ENCODE measurements at regions not wholly inside any gene's neighbourhood (a gene's known extent, or its start where the extent isn't known, plus 50 kb on each side); places are given as distances from the start of the nearest gene placed in this dataset.
"Not testable (repeated sequence)": the region's sequence is repeated elsewhere in the genome, so short reads cannot be mapped to it uniquely, and the experiment has no call there.

- no peak for DNase-seq
Measured at GRCh38 chr10:118952493-118953295, 76.8 kb upstream of the NANOS1 start.

DNA sequence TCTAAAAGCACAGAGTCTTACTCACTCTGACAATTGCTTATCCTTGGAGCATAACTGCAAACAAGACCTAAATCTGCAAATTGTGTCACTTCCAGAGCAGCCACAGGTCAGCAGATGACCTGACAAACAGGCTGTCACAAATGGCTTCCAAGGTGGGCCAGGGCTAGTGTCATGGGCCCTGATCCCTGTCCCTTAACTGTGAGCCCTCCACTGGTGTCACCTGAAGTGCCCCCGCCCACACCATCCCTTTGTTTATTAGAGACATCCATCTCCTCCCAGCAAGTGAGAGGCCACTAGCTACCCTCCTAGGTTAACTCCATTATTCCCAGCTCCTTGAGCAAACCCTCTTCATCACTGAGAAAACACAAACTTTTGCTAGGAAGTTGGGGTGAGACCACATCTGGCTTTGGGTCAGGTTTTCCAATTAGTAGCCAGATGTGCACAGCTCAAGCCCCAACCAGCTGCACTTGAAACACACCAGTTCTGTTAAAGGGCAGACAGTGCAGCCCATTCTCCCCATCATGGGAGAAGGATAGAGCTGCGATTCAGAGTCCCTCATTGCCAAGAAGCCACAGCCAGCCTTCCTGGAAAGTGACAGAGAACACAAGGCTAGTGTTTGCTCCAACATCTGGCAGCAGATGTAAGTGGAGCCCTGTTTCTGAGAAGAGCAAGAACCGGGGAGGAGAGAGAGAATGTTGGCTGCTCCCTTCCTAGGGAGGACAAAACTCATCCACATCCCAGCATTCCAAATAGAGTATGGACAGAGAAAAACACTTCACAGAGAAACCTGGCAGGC, 75.7 kb upstream of the NANOS1 start:
- no peak for DNase-seq

DNA sequence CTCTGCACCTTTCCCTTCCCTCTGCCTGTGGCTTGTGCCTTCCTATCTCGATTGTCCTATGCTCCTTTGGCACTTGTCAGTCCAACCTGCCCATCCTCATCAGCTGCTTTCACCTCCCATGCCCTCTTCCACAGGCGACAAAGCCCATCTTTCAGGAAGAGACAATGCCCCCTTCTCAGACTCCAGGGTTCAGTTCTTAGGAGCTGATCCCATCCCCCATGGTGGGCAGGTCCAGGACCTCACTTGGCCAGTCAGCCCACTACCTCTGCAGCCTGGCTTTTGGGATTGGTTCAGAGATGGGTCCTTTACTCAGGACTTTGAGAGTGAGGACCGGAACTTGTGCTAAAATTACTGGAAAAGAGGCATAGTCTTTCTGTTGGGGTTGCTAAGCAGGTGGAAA, 74.0 kb upstream of the NANOS1 start:
- DNase-seq = no peak

DNA sequence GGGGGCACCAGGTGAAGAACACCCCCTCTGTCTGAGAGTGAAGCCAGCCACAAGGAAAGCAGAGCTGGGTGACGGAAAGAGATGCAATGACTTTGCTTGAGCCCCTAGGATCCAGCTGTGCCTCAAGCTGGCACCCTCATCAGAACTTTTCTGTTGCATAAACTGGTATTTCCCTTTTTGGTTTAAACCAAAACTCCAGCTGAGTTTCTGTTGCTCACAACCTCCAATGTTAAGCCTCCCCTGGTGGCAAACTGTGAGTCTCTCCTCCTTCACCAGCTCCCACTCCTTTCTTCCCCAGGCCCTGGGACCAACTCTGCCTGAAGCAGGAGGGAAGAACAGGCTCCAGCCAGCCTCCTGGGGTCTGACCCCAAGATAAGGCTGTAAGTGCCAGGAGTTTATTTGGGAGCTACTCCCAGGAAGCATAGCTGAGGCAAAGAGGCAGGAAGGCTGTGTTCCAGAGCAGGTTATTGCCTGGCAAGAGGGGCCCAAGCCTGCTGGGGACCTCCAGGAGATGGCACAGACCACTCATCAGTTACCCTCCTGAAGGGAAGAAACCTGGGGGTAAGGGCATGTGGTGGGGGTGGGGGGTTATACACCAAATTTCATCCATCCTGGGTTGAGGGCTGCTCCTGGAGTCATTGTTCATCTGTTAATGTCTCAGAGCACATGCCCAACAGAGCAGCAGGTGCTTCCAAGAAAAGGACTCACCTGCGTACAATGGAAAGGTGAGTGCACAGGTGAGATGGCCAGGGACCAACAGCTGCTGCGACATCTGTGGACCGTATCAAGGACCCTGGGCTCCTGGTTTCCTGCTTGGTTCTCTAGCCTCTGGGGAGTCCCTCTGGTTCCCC, 73.3 kb upstream of the NANOS1 start:
- no peak for DNase-seq

- DNase-seq = no peak
Measured at GRCh38 chr10:118956802-118957442, 72.6 kb upstream of the NANOS1 start.

DNA sequence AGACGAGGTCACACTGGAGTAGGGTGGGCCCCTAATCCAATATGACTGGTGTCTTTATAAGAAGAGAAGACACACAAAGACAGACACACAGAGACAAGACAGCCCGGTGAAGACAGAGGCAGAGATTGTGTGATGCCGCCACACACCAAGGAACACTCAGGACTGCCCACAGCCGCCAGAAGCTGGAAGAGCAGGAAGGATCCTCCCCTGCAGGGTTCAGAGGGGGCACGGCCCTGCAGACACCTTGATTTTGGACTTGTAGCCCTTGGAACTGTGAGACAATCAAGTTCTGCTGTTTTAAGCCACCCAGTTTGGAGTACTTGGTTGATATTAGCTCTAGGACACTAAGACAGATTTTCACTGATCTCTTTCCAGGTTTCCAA, 72.1 kb upstream of the NANOS1 start:
- DNase-seq = no peak

- DNase-seq = no peak
Measured at GRCh38 chr10:118957966-118958365, 71.5 kb upstream of the NANOS1 start.

DNA sequence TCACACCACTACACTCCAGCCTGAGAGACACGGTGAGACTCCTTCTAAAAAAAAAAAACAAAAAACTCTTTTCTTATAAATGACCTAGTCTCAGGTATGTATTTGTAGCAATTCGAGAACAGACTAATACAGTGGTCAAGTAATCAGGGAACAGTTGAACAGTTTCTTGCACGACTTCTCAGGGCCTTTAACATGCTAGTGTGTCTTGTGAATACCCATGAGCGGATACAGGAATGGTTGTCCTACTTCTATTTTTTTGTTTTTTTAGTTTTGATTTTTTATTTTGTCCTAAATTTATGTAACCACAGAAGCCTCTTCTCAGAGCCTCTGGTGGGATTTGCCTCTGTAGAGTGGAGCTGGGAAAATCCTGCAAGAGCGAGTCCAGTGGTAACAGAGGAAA, 71.0 kb upstream of the NANOS1 start:
- DNase-seq = no peak

- peak; percentile 67 for DNase-seq
Measured at GRCh38 chr10:118958984-118959925, 70.3 kb upstream of the NANOS1 start.

GRCh38 chr10:118960157-118961090, 69.1 kb upstream of the NANOS1 start:
- no peak for DNase-seq

DNA sequence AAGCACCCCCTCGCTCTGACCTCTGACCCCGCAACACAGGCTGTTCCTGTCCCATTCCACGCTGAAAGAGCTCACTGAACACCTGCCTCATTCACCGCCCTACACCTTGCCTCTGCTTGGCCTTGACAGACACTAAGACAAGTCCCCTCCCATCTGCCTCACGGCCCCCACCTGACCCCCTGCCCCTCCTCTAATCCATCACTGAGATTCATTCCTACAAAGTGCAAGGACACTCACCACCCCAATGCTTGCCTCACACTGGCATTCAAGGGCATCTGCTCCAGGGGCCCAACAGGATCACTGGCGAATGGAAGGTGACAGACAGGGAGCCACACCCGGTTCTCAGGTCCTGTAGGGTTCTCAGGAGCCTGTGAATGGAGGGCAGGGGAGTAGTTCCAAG, 68.1 kb upstream of the NANOS1 start:
- DNase-seq = no peak

DNA sequence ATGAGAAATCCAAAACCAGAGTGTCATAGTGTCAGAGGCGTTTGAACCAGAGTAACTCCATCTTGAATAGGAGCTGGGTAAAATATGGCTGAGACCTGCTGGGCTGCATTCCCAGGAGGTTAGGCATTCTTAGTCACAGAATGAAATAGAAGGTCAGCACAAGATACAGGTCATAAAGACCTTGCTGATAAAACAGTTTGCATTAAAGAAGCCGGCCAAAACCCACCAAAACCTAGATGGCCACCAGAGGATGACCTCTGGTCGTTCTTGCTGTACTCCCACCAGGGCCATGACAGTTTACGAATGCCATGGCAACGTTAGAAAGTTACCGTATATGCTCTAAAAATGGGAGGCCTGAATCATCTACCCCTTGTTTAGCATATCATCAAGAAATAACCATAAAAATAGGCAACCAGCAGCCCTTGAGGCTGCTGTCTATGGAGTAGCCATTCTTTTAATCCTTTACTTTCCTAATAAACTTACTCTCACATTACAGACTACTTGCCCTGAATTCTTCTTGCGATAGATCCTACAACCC, 67.1 kb upstream of the NANOS1 start:
- not testable (repeated sequence) for DNase-seq

- no peak for DNase-seq
Measured at GRCh38 chr10:118963341-118963740, 66.2 kb upstream of the NANOS1 start.

DNA sequence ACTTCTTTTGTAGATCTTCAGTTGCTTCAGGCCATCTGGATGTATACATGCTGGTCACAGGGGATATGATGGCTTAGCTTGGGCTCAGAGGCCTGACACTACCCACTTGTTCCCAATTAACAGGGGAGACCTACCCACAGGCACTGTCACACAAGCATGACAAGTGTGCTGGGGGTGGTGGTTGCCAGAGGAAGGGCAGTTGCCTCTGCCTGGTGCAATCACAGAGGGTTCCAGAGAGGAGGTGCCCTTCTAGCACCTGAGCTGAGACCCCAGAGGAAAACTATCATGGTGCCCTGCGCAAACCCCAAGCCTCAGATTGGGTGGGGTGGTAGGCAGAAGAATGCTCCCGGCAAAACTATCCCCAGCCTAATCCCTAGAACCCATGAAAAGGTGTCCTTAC, 65.6 kb upstream of the NANOS1 start:
- no peak for DNase-seq

GRCh38 chr10:118964476-118964875, 65.0 kb upstream of the NANOS1 start:
- DNase-seq = not testable (repeated sequence)

DNA sequence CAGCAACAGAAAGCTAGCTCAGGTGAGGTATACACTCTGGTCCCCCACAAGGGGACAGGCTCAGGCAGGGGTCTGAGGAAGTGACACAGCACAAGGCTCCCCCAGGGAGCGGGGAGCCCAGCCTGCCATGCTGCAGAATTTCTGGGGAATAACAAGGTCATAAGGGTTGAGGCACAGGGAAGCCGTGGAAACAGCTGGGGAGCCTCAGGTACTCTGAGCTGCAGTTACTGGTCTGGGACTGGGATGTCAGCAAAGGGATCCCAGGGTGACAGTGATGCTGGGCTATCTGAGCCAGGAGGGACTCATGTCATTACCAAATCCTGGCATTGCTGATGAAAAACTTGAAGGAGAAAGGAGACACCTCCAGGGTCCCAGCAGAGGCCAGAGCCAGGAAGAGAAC, 64.4 kb upstream of the NANOS1 start:
- no peak for DNase-seq

DNA sequence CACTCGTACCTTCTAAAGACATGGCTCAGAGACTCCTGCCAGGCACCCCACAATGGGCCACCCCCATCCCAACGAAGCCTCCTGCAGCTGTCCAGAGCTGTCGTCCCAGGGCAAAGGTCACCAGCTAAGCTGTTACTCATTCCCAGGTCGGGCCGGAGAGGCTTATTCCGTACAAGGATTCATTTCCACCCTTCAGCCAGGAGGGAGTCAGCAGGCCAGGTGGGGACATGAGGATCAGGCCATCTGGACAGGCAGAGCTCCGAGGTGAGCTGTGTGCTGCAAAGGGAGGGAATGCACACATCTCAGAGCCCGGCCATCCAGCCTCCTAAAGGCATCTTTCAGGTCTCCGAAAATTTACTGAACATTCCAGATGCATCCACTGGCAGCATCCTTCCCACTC, 63.9 kb upstream of the NANOS1 start:
- no peak for DNase-seq

- DNase-seq = no peak
Measured at GRCh38 chr10:118966076-118966849, 63.3 kb upstream of the NANOS1 start.

- no peak for DNase-seq
Measured at GRCh38 chr10:118966850-118967125, 62.7 kb upstream of the NANOS1 start.

Data from fibroblast of skin of back (primary cell).